GM18498 (cell line): ENCODE measurements at regions not wholly inside any gene's neighbourhood (a gene's known extent, or its start where the extent isn't known, plus 50 kb on each side); places are given as distances from the start of the nearest gene placed in this dataset.
"Not testable (repeated sequence)": the region's sequence is repeated elsewhere in the genome, so short reads cannot be mapped to it uniquely, and the experiment has no call there.

ENCODE experiments used
- ATAC-seq: cut with Tn5 transposase; IDR thresholded peaks from one replicate; pipeline ENCODE4 v1.9.1; 2021; ENCODE audit warnings: mild to moderate bottlenecking, moderate library complexity; ENCODE audit not compliant: unreplicated experiment

- no peak for ATAC-seq
Observed at GRCh38 chr11:93032580-93032979, 63.1 kb downstream of the MTNR1B start.

GRCh38 chr11:93033093-93033492 is 63.6 kb downstream of the MTNR1B start:
- ATAC-seq, result no peak

- no peak for ATAC-seq
Observed at GRCh38 chr11:93034031-93034722, 64.7 kb downstream of the MTNR1B start.

GRCh38 chr11:93034723-93035039 is 65.2 kb downstream of the MTNR1B start:
- no peak for ATAC-seq

- no peak for ATAC-seq
Observed at GRCh38 chr11:93038521-93038920, 69.1 kb downstream of the MTNR1B start.

DNA sequence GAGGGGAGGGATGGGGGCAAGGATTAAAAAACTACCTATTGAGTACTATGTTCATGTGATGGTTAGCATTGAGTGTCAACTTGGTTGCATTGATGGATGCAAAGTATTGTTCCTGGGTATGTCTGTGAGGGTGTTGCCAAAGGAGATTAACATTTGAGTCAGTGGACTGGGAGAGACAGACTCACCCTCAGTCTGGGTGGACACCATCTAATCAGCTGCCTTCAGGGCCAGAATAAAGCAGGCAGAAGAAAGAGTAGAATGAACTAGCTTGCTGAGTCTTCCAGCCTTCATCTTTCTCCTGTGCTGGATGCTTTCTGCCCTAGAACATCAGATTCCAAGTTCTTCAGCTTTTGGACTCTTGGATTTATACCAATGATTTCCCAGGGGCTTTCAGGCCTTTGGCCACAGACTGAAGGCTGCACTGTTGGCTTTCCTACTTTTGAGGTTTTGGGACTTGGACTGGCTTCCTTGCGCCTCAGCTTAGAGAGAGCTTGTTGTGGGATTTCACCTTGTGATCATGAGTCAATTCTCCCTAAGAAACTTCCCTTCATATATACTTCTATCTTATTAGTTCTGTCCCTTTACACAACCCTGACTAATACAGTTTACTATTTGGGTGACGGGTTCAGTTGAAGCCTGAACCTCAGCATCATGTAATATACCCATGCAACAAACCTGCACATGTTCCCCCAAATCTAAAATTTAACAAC is 70.2 kb downstream of the MTNR1B start:
- ATAC-seq, result no peak

DNA sequence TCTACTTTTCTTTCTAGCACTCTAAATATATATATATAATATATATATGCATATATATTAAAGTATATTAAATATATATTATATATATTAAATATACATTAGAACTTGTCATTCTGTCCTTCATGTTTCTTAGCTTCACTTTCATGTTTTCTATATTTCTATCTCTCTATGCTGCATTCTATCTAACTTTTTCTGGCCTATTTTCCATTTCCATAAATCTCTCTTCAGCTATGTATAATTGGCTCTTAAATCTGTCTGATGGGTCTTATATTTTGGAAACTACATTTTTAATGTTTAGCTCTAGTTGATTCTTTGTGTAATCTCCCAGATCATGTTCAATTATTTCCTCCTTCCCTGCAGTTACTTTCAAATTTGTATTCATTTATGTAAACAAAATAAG is 72.2 kb downstream of the MTNR1B start:
- no peak for ATAC-seq

DNA sequence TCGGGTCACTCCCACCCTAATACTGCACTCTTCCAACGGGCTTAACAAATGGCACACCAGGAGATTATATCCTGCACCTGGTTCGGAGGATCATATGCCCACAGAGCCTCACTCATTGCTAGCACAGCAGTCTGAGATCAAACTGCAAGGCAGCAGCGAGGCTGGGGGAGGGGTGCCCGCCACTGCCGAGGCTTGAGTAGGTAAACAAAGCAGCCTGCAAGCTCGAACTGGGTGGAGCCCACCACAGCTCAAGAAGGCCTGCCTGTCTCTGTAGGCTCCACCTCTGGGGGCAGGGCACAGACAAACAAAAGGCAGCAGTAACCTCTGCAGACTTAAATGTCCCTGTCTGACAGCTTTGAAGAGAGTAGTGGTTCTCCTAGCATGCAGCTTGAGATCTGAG is 73.7 kb downstream of the MTNR1B start:
- ATAC-seq, result not testable (repeated sequence)

DNA sequence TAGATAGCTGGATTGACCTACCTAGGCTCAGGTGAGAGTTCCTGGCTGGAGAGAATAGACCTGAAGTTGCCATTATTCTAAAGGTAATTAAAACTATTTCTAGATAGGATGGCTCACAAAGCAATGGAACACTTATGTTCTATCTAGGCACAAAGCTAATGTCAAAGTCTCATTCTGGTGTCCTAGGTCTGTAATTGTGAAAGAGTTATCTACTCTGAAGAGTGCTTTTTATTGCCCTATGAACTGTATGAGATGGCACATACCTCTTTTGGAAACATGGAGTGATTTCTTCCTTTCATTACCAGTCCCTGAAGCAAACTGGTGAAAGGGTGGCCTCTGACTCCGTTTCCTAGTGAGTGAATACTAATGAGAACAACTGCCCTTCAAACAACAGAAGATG is 80.3 kb downstream of the MTNR1B start:
- ATAC-seq, result no peak

GRCh38 chr11:93051186-93051585 is 81.7 kb downstream of the MTNR1B start:
- no peak for ATAC-seq

- no peak for ATAC-seq
Observed at GRCh38 chr11:93053864-93054263, 84.4 kb downstream of the MTNR1B start.

GRCh38 chr11:93054279-93054678 is 84.8 kb downstream of the MTNR1B start:
- ATAC-seq, result no peak

DNA sequence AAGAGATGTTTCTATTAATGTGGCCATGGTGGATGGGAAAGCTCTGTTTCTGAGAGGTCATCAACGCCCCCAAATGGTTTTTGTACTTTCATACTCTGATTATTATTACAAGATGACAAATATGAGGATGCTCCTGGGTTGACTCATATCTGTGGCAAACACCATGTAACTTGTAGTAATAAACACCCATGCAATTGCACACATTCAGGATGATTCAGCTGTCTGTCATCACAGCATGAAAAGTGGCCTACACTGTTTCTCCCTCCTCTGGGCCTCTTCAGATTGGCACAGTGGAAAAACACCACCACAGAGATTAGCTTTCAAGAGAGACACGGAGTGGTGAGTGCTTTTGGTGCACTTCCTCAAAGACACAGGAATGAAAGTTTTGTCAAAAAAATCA is 85.4 kb downstream of the MTNR1B start:
- ATAC-seq, result no peak

DNA sequence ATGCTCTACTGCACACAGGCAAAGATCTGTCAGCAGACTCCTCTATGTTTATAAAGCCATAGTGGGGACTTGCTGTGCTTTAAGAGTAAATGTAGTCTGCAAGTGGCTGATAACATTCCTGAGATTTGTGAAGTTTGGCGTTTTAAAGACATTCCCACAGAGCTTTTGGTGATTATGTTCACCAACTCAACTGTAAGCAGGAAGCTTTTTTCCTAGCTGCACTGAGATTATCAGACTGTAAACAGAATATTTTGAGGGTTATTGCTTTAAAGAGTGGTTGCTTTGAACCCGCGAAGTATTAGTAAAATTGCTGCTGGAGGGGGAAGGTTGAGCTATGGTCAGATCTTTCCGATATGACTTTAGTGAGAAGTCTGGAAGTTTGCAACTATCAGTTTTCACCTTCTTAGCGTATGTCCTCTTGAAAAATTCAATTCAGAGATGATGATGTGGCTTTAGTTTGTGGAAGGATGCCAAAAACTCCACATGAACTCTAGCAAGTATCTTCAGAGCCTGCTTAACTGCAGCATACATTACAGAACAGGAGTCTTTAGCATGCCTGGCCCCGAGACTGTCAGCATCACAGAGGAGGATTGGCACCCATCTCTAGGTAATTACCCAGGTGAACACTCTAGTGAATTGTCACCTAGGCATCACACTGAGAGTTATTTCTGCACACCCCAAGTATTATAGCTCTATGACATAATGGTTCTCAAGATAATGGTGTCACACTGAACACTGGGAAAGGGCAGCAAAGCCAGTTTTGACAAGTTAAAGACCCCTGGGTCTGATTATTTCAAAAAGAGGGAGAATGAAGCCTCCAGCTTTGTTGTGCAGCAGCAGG is 89.9 kb downstream of the MTNR1B start:
- ATAC-seq, result no peak

DNA sequence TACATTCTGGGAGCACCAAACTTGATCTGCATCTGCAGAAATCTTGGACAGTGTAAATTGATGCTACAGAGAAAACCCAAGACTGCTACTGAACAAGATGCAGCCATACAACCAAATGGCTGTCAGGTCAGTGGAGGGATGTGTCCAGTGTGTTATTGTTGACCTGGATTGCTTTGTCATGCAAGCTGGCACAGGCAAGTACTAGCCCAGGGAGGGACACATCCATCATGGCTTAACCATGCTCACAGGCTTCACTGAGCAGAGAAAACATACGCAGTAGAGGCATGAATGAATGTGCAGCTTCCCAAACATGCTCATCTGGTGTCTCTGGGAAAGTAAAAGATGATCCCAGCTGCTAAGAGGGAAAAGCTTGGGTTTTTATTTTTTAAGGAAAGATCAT is 93.6 kb downstream of the MTNR1B start:
- no peak for ATAC-seq

- not testable (repeated sequence) for ATAC-seq
Observed at GRCh38 chr11:93065074-93065674, 95.7 kb downstream of the MTNR1B start.

DNA sequence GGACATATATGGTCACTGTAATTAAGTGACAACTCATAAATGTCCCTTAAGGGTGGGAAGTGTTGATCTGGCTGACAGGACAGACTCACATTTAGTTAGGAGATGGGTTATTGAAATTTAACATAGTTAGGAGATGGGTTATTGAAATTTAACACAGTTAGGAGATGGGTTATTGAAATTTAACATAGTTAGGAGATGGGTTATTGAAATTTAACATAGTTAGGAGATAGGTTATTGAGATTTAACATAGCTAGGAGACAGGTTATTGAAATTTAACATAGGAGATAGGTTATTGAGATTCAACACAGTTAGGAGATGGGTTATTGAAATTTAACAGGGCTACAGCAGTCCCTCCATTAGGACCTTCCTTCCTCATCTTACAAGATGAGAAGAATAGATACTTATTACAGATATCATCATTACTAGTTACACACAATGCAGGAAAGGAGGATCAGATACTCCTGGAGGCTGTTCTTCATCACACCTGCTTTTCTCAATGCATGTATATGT is 98.5 kb downstream of the MTNR1B start:
- no peak for ATAC-seq

DNA sequence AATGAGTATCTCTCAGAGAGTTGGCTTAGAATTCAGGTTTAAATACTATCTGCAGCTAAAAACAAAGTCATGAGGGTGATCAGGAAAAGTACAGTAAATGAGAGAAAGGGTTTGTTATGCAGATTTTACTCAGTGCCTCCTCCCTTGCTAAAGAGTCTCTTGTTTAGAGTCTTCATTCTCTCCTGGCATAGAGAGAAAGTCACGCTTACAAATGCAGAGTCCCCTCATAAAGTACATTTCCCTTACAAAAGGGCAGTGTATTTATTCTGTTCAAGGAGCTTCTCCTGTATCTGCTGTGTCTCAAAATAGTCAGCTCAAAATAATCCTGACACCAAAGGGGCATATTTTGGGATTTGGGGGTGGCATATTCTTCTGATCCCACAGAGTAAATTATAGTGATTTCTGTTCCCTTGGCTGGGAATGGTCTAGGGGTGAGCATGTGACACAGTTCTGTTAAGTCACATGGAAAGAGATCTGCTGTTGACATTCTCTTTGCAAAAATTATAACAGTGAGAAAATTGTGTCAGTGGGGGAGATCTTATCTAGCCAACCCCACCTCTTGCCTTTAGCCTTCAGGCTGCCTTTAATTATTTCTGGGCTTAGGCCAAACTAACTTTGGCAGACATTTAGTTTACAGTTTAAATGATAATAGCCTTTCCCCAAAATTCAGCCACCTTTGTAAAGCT is 102.9 kb downstream of the MTNR1B start:
- no peak for ATAC-seq

DNA sequence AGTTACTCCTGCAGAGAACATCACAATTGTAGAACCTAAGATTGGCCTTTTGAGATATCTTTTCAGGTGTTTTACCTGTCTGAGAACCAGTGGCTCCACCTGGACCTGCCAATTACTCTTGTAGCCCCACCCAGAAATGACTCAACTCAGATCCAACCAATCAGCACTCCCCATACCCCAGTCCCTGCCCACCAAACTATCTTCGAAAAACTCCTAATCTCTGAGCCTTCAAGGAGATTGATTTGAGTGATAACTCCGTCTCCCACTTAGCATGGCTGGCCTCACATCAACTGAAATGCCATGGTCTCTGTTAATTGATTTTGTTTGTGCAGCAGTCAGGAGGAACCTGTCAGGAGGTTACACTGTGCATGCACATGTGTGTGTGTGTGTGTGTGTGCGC is 103.6 kb downstream of the MTNR1B start:
- no peak for ATAC-seq

GRCh38 chr11:93073508-93074280 is 104.2 kb downstream of the MTNR1B start:
- no peak for ATAC-seq
